Activated gamma-delta T cell treated with anti-CD3 and anti-CD28 coated beads, Interleukin-2, amount 50 U/mL, for 16 hours (primary cell): ENCODE measurements at regions not wholly inside any gene's neighbourhood (a gene's known extent, or its start where the extent isn't known, plus 50 kb on each side); places are given as distances from the start of the nearest gene placed in this dataset.

Experiments
- DNase-seq: peaks from one replicate; pipeline ENCODE4 v3.0.0-alpha.2; 2020; ENCODE audit warnings: low read depth

DNA sequence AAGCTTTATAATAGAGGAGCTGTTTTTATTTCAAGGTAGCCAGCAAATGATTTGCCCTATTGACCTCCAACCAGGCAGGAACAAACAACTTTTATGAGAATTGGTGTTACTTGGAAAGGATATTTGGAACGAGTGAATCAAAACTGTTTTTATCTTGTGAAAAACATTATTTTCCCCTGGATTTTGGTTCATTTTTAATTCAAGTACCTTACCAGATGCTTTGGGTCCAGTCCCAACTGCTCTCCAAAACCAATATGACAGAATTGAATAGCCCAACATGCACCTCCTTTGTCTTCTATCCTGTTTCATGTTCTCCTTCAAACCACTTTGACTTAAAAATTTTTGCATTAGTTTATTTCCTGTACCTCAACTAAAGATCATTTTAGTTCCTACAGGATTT, 178.6 kb upstream of the RBMS1 start:
- no peak for DNase-seq

DNA sequence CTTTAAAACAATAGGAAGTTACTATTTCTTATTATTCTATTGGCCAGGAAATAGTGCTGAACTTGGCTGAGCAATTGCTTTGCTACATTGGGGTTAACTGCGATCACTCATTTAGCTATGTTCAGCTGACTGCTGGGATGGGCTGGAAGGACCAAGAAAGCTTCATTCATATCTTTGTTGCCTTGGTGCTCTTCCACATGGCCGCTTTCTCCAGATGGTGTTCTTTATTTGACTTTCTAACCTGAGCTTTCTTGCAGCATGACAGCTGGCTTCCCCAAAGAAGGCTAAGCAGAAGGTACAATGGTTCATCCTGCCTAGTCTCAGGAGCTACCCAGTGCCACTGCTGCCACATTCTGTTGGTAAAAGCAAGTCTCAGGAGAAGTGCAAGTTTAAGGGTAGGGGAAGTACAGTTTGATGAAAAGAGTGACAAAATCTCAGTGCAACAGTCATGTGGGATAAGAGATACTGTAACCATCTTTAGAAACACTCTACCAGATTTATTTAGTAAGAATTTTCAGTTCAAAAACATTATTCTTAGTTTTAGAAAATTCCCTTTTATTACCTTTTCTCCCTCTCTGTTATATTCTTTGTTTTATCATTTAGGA, 180.6 kb upstream of the RBMS1 start:
- DNase-seq: no peak

- no peak for DNase-seq
Observed at GRCh38 chr2:160679686-160680085, 186.1 kb upstream of the RBMS1 start.

DNA sequence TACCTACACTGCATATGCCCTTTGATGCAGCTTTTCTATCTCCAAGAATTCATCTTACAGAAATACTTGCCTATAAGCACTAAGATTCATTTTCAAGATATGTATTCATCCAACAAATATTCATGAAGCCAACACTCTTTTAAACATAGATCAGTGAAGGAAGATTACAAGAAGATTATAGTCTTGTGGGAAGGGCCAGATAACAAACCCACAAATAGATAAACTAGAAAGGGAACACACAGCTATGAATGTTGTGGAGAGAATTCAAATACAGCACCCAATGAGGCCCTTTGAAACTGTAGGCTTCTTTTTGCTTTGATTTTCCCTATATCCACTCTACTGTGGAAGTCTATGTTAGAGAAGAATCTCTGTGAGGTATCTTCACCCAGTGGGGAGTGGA, 186.7 kb upstream of the RBMS1 start:
- no peak for DNase-seq

DNA sequence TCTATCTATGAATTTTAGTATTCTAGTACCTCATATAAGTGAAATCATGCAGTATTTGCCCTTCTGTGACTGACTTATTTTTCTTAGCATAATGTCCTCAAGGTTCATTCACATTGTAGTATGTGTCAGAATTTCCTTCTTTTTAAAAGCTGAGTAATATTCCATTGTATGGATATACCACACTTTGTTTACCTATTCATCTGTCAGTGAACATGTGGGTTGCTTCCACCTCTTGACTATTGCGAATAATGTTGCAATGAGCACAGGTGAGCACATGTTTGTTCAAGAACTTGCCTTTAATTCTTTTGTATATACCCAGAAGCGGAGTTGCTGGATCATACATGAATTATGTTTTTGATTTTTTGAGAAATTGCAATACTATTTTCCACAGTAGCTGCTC, 187.4 kb upstream of the RBMS1 start:
- no peak for DNase-seq

DNA sequence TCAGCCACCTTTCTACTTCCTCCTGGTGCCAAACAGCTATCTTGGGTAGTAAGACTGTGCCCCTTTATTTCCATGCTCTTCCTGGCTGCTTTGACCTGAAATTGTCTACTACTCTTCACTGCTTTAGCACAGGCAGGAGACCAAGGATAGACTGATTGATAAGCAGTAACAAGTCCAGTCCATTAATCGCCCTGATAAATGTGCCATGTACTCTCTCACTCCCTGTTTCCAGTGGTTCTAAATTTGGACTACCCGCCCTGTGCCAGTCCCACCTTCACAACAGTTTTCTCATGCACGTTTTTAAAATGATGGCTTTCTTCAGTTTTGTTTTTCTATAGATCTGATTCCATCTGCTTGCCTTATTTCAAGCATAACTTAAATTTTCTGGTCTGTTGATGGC, 189.6 kb upstream of the RBMS1 start:
- DNase-seq: no peak

DNA sequence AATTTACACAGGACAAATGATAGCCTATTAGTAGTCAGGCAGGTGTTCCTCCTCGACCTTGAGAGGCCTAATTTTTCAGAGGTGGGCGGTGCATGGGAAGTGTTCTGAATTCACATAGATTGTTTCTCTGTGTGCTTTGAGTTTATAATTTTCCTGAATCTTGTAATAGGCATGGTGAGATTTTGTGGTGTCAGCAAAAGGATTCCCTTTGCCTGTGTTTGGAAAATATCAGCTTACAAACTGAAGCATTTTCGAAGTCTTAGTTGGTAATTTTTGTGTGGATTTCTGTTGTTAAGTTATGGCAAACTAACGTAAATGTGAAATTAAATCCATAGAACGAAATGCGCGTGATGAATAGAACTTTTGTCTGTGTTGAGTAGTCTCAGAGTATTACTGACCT, 194.0 kb upstream of the RBMS1 start:
- no peak for DNase-seq

DNA sequence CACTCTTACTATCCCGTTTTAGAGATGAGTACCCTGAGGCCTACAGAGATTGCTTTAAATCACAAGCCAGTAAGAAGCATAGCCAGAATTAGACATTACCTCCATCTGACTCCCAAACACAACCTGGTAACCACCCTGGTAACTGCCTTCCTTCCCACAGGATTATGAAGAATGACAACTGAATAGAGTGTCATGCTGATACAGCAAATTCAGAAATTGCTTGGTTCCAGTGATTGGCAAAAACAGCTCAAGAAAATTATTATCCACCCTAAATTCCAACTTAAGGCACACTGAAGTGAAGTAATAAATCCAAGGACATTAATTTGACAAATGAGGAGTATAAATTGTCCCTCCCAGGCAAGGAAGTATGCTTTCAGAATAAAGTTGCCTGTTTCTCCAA, 195.8 kb upstream of the RBMS1 start:
- no peak for DNase-seq

- DNase-seq: no peak
Observed at GRCh38 chr2:160694221-160694620, 200.6 kb upstream of the RBMS1 start.

- DNase-seq: no peak
Observed at GRCh38 chr2:160694631-160695030, 201.0 kb upstream of the RBMS1 start.

GRCh38 chr2:160695402-160696086, 201.9 kb upstream of the RBMS1 start:
- DNase-seq: no peak

DNA sequence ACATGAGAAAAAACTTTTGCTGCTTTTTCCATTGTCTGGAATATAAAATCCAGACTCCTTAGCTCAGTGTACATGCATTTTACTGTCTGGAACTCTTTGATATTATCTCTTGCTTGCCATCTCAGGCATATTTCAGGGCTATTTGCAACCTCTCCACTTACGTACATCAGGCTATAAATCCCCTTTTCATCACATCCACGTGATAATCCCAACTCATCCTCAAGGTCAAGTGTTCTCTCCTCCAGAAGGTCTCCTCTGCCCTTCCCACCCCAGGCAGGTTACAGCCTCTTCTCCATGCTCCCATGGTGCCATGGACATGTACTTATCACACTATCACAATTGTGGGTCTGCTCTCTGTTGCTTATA, 202.5 kb upstream of the RBMS1 start:
- no peak for DNase-seq

- no peak for DNase-seq
Observed at GRCh38 chr2:160697817-160698216, 204.2 kb upstream of the RBMS1 start.

DNA sequence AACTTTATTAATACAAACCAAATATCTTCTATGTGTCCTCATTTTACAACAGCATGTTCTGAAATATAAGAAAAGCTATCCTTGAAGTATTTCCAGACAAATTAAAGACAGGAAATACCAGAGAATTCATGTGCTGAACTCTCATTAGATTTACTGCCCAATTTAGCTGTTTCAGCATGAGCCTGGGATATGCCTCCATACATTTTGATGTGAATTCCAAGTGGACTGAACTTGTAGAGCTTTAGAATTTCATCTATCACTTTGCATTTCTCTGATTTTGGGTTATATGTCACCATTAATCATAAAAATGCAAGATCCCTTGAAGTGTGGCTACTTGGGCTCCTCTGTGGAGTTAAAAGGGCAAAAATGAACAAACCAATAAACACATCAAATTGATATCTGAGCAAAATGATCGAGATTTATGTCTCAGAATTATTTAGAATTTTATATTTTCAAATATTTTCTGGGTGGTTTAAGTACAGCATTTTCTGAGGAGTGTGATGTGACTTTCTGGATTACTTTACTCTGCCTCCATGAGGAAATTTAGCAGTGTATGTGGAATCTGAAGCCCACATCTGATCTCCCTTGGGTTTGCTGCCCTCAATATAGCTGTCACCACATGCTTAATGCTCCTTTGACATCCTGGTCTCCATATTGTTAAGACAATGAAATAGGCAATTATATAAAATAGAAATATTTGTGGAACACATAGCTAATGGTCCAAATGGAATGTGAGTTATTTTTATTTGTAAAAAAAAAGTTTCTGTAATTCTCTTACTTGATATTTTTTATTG, 206.6 kb upstream of the RBMS1 start:
- DNase-seq: no peak

GRCh38 chr2:160701822-160702221, 208.2 kb upstream of the RBMS1 start:
- no peak for DNase-seq

DNA sequence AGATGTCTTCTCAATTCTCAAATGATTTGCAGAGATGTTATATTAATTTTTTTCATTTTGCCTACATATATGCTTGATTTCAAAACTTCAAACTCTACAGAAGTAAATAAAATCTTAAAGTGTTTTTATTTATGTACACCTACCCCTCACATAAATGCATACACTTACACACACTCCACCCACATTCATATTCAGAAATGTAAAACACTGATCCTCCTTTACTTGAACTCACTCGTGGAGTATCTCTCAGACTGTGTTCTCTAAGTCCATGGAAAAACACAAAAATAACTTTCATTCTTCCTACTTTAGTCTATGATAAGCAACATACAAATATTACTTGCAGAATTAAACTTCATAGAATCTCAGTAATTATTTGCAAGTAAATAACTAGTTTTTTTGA, 209.1 kb upstream of the RBMS1 start:
- DNase-seq: no peak

DNA sequence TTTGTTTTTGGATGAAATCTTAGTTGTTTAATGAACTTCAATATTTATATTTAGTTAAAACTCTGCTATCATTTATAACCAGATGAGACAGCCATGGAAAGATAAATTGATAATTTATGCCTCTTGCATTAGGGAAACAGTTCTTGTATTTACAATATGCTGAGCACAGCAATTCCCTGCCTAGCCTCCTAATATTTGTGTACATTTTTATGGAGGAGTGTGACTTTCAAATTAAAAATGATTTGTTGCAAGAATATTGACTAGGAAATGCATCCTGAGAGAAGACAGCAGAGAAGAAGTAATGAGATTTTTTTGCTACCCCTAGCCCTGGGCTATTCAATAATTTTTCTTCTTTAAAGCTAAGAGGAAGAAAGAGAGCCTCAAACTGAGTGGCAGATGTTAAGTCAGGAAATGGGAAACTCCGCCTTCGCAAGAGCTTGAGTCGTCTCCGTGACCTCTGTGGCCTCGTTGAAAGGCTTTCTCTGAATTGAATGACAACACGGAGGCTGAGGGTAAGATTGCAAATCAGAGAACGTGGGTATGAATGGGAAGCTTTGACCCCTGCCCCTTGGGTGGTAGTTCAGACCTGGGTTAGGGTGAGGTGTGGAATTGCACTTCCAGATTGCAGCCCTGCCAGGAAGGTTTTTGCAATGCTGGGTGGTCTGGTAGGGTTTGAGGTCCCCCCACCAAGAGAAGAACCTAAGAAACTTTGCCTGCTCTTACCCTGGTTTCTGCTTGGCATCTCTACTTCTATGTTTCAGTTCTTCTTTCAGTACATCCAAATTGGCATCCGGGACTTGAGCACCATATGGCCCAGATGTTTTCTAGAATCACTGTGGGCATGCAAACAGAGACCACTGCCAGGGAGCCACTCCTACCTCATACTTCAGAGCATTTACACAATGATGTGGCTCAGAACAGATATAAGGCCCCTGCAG, 210.3 kb upstream of the RBMS1 start:
- no peak for DNase-seq

GRCh38 chr2:160715428-160715827, 221.8 kb upstream of the RBMS1 start:
- DNase-seq: no peak

DNA sequence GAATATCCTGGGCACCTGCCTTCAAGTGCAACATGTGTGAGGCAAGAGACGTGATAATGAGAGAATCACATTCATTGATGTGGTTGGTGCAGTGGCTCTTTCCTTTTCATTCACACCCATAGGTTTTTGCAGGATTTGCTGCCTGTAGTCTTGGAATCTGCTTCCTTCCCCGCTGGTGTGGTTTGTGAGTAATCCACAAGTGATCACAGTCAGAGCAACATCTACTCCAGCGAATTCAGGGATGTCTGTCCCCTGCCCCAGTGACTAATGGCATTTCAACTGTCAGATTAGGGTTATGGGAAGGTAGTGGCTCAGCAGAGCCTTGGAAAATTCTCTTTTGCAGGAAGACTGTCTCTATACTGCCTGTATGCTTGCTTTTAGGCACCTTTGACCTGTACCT, 225.5 kb upstream of the RBMS1 start:
- DNase-seq: no peak

DNA sequence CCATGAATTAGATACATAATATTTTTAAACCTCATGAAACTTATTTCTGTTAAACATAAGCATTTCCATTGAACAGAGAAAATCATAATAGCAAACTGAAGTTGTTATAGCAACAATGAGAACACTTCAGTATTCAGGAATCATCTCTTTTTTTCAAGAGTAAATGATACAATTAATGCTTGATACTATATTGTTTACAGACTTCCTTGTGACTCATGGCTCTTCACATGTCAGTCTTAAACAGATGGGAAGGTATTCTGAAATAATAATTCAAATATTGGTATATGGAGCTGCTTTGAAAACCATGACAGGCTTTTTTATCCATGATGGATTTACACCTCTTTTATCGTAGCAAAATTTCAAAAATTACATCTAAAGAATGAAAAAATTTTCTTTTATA, 226.5 kb upstream of the RBMS1 start:
- DNase-seq: no peak

DNA sequence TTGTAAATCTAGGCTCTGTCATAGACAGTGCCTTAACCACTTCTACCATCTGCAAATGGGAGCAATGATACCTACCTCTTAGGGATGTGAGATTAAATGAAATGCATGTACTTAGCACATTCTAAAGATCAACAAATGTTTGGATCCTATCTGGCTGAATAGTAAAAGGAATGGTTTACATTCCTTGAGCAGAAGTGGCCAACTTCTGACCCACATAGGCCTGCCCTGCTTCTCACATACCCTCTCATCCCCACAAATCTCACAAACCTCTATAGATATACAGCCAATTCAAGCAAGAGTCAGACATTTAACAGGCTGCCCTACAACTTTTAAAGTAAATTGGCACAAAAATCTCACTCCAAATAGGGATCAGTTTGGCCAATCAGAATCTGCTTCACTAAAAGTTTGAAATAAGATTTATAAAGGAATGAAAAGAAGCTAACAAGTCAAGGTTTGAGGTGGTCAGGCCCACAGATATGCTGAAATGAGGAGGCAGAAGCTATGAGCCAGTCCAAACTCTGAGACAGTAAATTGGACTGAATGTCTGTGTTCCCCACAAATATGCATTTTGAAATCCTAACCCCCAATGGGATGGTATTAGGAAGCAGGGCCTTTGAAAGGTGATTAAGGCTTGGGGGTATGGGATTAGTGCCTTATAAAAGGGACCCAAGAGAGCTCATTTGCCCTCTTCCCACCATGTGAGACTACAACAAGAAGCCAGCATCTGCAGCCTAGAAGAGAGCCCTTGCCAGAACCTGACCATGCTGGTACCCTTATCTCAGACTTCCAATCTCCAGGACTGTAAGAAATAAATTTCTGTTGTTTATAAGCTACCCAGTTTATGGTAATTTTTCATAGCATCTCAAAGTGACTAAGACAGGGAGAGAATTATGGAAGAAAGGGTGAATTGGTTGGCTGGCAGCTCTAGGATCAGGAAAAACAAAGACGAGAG, 227.8 kb upstream of the RBMS1 start:
- DNase-seq: no peak
